SK-N-SH (cell line): ENCODE measurements at regions not wholly inside any gene's neighbourhood (a gene's known extent, or its start where the extent isn't known, plus 50 kb on each side); places are given as distances from the start of the nearest gene placed in this dataset.

ENCODE experiments used
- CTCF ChIA-PET: fragments of 300-600, 350-600 bp; formaldehyde crosslinking; extraction: SDS; loops from one replicate; lab custom pipeline; 2021; lab: Yijun Ruan, JAX
- POLR2A ChIA-PET: fragments of 350-600 bp; sonication (Branson Sonifier 250); formaldehyde crosslinking; extraction: SDS; loops from one replicate; lab custom pipeline; 2020; ENCODE audit warnings: antibody characterized with exemption, inconsistent platforms; lab: Yijun Ruan, JAX
- DNase-seq: peaks from one replicate; pipeline ENCODE4 v3.0.0; 2012
- H2AFZ ChIP-seq: fragments of 200-600 bp; sonication (generic); 2 replicates; pipeline ENCODE4 v1.8.1; 2016; ENCODE audit warnings: antibody characterized with exemption, mild to moderate bottlenecking, low read depth
- H3F3A ChIP-seq: fragments of 200-600 bp; sonication (generic); replicated peaks from 2 replicates; pipeline ENCODE3; 2016; ENCODE audit warnings: antibody characterized with exemption, mild to moderate bottlenecking; ENCODE audit not compliant: insufficient read depth
- H3K27ac ChIP-seq, 2 experiments: fragments of 200-500 bp in 1 of 2; fragments of 200-600 bp in 1 of 2; sonication (Bioruptor generic) in 1 of 2; sonication (generic), shearing (Covaris generic) in 1 of 2; 2 replicates each; pipeline versions ENCODE4 v1.5.1 to v1.6.1; 2014 to 2016; ENCODE audit warnings: low read depth in 2 of 2, inconsistent platforms in 1 of 2, low read length in 1 of 2, mild to moderate bottlenecking in 1 of 2, mixed read lengths in 1 of 2
- H3K27me3 ChIP-seq: fragments of 200-600 bp; sonication (generic), shearing (Covaris generic); 2 replicates; pipeline ENCODE4 v1.6.1; 2016; ENCODE audit warnings: mixed run types; ENCODE audit not compliant: insufficient read depth
- H3K36me3 ChIP-seq, 2 experiments: fragments of 200-500 bp in 1 of 2; fragments of 200-600 bp in 1 of 2; sonication (Bioruptor generic) in 1 of 2; sonication (generic) in 1 of 2; replicated peaks in 1 of 2; 2 replicates each; pipeline versions ENCODE3 to v1.5.1; 2014 to 2016; ENCODE audit warnings: low read length in 1 of 2, mild to moderate bottlenecking in 1 of 2; ENCODE audit not compliant: insufficient read depth in 2 of 2, control insufficient read depth in 1 of 2
- H3K4me1 ChIP-seq, 2 experiments: fragments of 200-500 bp in 1 of 2; fragments of 200-600 bp in 1 of 2; sonication (Bioruptor generic) in 1 of 2; sonication (generic), shearing (Covaris generic) in 1 of 2; 2 replicates each; pipeline versions ENCODE4 v1.5.1 to v1.6.1; 2014 to 2016; ENCODE audit warnings: low read depth in 1 of 2, low read length in 1 of 2, mixed run types in 1 of 2; ENCODE audit not compliant: insufficient read depth in 2 of 2, control insufficient read depth in 1 of 2
- H3K4me2 ChIP-seq: fragments of 200-600 bp; sonication (generic), shearing (Covaris generic); 2 replicates; pipeline ENCODE4 v1.6.1; 2017; ENCODE audit warnings: mixed run types
- H3K4me3 ChIP-seq, 2 experiments: fragments of 200-500 bp in 1 of 2; fragments of 200-600 bp in 1 of 2; sonication (Bioruptor generic) in 1 of 2; sonication (generic), shearing (Covaris generic) in 1 of 2; 2 replicates each; pipeline versions ENCODE4 v1.5.1 to v1.8.1; 2014 to 2016; ENCODE audit warnings: low read depth in 2 of 2, inconsistent platforms in 1 of 2, low read length in 1 of 2, mild to moderate bottlenecking in 1 of 2, mixed read lengths in 1 of 2, moderate library complexity in 1 of 2
- H3K79me2 ChIP-seq: fragments of 200-600 bp; sonication (generic); 2 replicates; pipeline ENCODE4 v1.8.1; 2017; ENCODE audit warnings: mild to moderate bottlenecking; ENCODE audit not compliant: insufficient read depth
- H3K9ac ChIP-seq: fragments of 200-600 bp; sonication (generic); 2 replicates; pipeline ENCODE4 v1.6.1; 2017; ENCODE audit warnings: mixed run types
- H3K9me2 ChIP-seq: fragments of 200-600 bp; sonication (generic); 2 replicates; pipeline ENCODE4 v1.6.1; 2017; ENCODE audit warnings: mixed run types
- H3K9me3 ChIP-seq: fragments of 200-600 bp; sonication (generic); 2 replicates; pipeline ENCODE4 v1.6.1; 2017; ENCODE audit warnings: mixed run types, mild to moderate bottlenecking, moderate library complexity
- H4K20me1 ChIP-seq: fragments of 200-600 bp; sonication (generic); 2 replicates; pipeline ENCODE4 v1.6.1; 2017; ENCODE audit warnings: mild to moderate bottlenecking, mixed run types; ENCODE audit not compliant: insufficient read depth
- CHD2 ChIP-seq: fragments of 150-350 bp; IDR thresholded peaks from 2 replicates; pipeline ENCODE4 v1.6.1; 2018; ENCODE audit warnings: low read length; ENCODE audit not compliant: partially characterized antibody
- EP300 ChIP-seq, 2 experiments: IDR thresholded peaks; 2 replicates each; pipeline versions ENCODE4 v1.4.0 to v1.6.1; 2012; ENCODE audit warnings: borderline replicate concordance in 1 of 2, low read depth in 1 of 2, low read length in 1 of 2
- IRF3 ChIP-seq: fragments of 150-350 bp; IDR thresholded peaks from 2 replicates; pipeline ENCODE4 v1.6.1; 2016; ENCODE audit warnings: mild to moderate bottlenecking, low read depth, low read length
- JUND ChIP-seq: IDR thresholded peaks from 2 replicates; pipeline ENCODE4 v1.4.0; 2012
- NFIC ChIP-seq: IDR thresholded peaks from 2 replicates; pipeline ENCODE4 v1.4.0; 2012; ENCODE audit warnings: borderline replicate concordance
- PBX3 ChIP-seq: IDR thresholded peaks from 2 replicates; pipeline ENCODE4; 2012
- POLR2AphosphoS5 ChIP-seq: IDR thresholded peaks from 2 replicates; pipeline ENCODE4 v1.6.1; 2012; ENCODE audit warnings: low read depth, low read length
- RCOR1 ChIP-seq: fragments of 150-350 bp; IDR thresholded peaks from 2 replicates; pipeline ENCODE4 v1.6.1; 2017; ENCODE audit warnings: antibody characterized with exemption, low read length
- REST ChIP-seq: IDR thresholded peaks from 2 replicates; pipeline ENCODE4 v1.6.1; 2012; ENCODE audit warnings: mild to moderate bottlenecking, low read depth, low read length, moderate library complexity
- RFX5 ChIP-seq: IDR thresholded peaks from 2 replicates; pipeline ENCODE4 v1.6.1; 2012; ENCODE audit warnings: mild to moderate bottlenecking, improper control_type of control experiment, low read length
- RXRA ChIP-seq: IDR thresholded peaks from 2 replicates; pipeline ENCODE4 v1.4.0; 2012; ENCODE audit warnings: low read depth, mild to moderate bottlenecking, borderline replicate concordance
- SIN3A ChIP-seq: IDR thresholded peaks from 2 replicates; pipeline ENCODE4 v1.6.1; 2012; ENCODE audit warnings: low read depth, mild to moderate bottlenecking, low read length, moderate library complexity, borderline replicate concordance
- TAF1 ChIP-seq: IDR thresholded peaks from 2 replicates; pipeline ENCODE4 v1.6.1; 2012; ENCODE audit warnings: low read depth, mild to moderate bottlenecking, low read length, moderate library complexity, borderline replicate concordance
- USF1 ChIP-seq: IDR thresholded peaks from 2 replicates; pipeline ENCODE4 v1.4.0; 2012; ENCODE audit warnings: low read depth, borderline replicate concordance
- YY1 ChIP-seq: IDR thresholded peaks from 2 replicates; pipeline ENCODE4 v1.4.0; 2012; ENCODE audit warnings: low read depth, mild to moderate bottlenecking
- WGBS: methylation state at CpG from one replicate; pipeline ENCODE4 v1.1.6; 2017; ENCODE audit warnings: low lambda C conversion rate; 5-methylcytosine and 5-hydroxymethylcytosine counted together
- TF ChIP-seq, protein P1 (sequence below): IDR thresholded peaks from 2 replicates; pipeline ENCODE4 v1.4.0; 2012; ENCODE audit warnings: low read depth, borderline replicate concordance
- TF ChIP-seq, protein P2 (sequence below): fragments of 200-600 bp; sonication (generic); IDR thresholded peaks from 2 replicates; pipeline ENCODE4 v1.6.1; 2017; ENCODE audit warnings: antibody characterized with exemption, mild to moderate bottlenecking, moderate library complexity

- Histone ChIP-seq H4K20me1 (no peaks in the 10 kb centered on the region), H3K4me3 (no peak overlapping the region), H3K79me2 (no peaks in the 10 kb centered on the region), H3K4me1 (no peaks in the 10 kb centered on the region), H3K9ac (no peak overlapping the region), H2AFZ (no peak overlapping the region), H3K4me2 (no peak overlapping the region), H3K27ac (no peak overlapping the region), H3F3A (peaks cover 8% of the 10 kb centered on the region), H3K9me2 (no peaks in the 10 kb centered on the region), H3K9me3 (no peaks in the 10 kb centered on the region), H3K27me3 (no peaks in the 10 kb centered on the region), H3K36me3 (no peaks in the 10 kb centered on the region)
- DNase-seq: no peak
- no peak for TF ChIP-seq PBX3
- no peak for TF ChIP-seq REST
- no peak for TF ChIP-seq NFIC
- TF ChIP-seq POLR2AphosphoS5: no peak
- no peak for TF ChIP-seq TAF1
- no peak for TF ChIP-seq USF1
- TF ChIP-seq CHD2: no peak
- TF ChIP-seq EP300 (IDR thresholded peaks at IDR 0.05; ENCODE audit: borderline replicate concordance in 1 of 2, low read depth in 1 of 2, low read length in 1 of 2): no peak
- no peak for TF ChIP-seq RXRA
- TF ChIP-seq, protein P1, sequence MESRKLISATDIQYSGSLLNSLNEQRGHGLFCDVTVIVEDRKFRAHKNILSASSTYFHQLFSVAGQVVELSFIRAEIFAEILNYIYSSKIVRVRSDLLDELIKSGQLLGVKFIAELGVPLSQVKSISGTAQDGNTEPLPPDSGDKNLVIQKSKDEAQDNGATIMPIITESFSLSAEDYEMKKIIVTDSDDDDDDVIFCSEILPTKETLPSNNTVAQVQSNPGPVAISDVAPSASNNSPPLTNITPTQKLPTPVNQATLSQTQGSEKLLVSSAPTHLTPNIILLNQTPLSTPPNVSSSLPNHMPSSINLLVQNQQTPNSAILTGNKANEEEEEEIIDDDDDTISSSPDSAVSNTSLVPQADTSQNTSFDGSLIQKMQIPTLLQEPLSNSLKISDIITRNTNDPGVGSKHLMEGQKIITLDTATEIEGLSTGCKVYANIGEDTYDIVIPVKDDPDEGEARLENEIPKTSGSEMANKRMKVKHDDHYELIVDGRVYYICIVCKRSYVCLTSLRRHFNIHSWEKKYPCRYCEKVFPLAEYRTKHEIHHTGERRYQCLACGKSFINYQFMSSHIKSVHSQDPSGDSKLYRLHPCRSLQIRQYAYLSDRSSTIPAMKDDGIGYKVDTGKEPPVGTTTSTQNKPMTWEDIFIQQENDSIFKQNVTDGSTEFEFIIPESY: no peak
- no peak for TF ChIP-seq IRF3
- TF ChIP-seq YY1: no peak
- TF ChIP-seq SIN3A: no peak
- TF ChIP-seq RCOR1: no peak
- TF ChIP-seq, protein P2, sequence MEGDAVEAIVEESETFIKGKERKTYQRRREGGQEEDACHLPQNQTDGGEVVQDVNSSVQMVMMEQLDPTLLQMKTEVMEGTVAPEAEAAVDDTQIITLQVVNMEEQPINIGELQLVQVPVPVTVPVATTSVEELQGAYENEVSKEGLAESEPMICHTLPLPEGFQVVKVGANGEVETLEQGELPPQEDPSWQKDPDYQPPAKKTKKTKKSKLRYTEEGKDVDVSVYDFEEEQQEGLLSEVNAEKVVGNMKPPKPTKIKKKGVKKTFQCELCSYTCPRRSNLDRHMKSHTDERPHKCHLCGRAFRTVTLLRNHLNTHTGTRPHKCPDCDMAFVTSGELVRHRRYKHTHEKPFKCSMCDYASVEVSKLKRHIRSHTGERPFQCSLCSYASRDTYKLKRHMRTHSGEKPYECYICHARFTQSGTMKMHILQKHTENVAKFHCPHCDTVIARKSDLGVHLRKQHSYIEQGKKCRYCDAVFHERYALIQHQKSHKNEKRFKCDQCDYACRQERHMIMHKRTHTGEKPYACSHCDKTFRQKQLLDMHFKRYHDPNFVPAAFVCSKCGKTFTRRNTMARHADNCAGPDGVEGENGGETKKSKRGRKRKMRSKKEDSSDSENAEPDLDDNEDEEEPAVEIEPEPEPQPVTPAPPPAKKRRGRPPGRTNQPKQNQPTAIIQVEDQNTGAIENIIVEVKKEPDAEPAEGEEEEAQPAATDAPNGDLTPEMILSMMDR: no peak
- no peak for TF ChIP-seq RFX5
- no peak for TF ChIP-seq JUND
- POLR2A ChIA-PET: no interaction called here
- CTCF ChIA-PET: interaction anchor here (1.8 to 2.3 kb wide), 2 partner anchors 10 to 18 kb away, joined by 6 to 8 read pairs; no protein-coding TSS in a partner anchor
- WGBS: 0% methylated on average over 1 of the region's 1 CpG
Measured at GRCh38 chr18:22831441-22831904, 101.7 kb upstream of the RBBP8 start.
